ENCODE measurements at regions not wholly inside any gene's neighbourhood (a gene's known extent, or its start where the extent isn't known, plus 50 kb on each side); places are given as distances from the start of the nearest gene placed in this dataset.

GRCh38 chr5:94057217-94057616 is 315.8 kb upstream of the POU5F2 start:
- TF ChIP-seq CTCF (conservative IDR thresholded peaks at IDR 0.05 in 1 of 2, IDR thresholded peaks at IDR 0.05 in 1 of 2; ENCODE audit: extremely low read depth in 1 of 2, insufficient read depth in 1 of 2, low read depth in 1 of 2, low read length in 2 of 2) (no peak), EZH2 (IDR thresholded peaks at IDR 0.05; ENCODE audit: borderline replicate concordance, low read length) (no peak)

Measured in mammary epithelial cell (primary cell).